CD14-positive monocyte (primary cell): ENCODE measurements at regions not wholly inside any gene's neighbourhood (a gene's known extent, or its start where the extent isn't known, plus 50 kb on each side); places are given as distances from the start of the nearest gene placed in this dataset.
"Not testable (repeated sequence)": the region's sequence is repeated elsewhere in the genome, so short reads cannot be mapped to it uniquely, and the experiment has no call there.

ENCODE experiments used
- DNase-seq, 3 donors: peaks; one replicate each; pipeline ENCODE4 v3.0.0-alpha.2; 2011 to 2022
- H2AFZ ChIP-seq: 2 replicates; pipeline ENCODE4 v1.6.0; 2012; ENCODE audit warnings: mild to moderate bottlenecking, low read depth, low read length, inconsistent platforms; ENCODE audit not compliant: insufficient read depth, poor library complexity, severe bottlenecking
- H3K27ac ChIP-seq, 2 donors: 1 replicate in 1 of 2; 2 replicates in 1 of 2; pipeline ENCODE4 v1.5.1; 2012 to 2013; ENCODE audit warnings: low read length in 2 of 2, control low read depth in 1 of 2, inconsistent platforms in 1 of 2, low read depth in 1 of 2, mild to moderate bottlenecking in 1 of 2
- H3K27me3 ChIP-seq, 2 donors: one replicate each; pipeline versions ENCODE4 v1.6.0 to v1.6.1; 2011 to 2013; ENCODE audit warnings: low read length in 2 of 2; ENCODE audit not compliant: control insufficient read depth in 2 of 2, insufficient read depth in 2 of 2
- H3K36me3 ChIP-seq, 2 donors: replicated peaks in 1 of 2; 1 replicate in 1 of 2; 2 replicates in 1 of 2; pipeline versions ENCODE4 v1.5.1 to v1.6.1; 2012 to 2013; ENCODE audit warnings: low read length in 2 of 2, control low read depth in 1 of 2, inconsistent platforms in 1 of 2, mild to moderate bottlenecking in 1 of 2; ENCODE audit not compliant: insufficient read depth in 2 of 2, control insufficient read depth in 1 of 2
- H3K4me1 ChIP-seq, 2 donors: 1 replicate in 1 of 2; 2 replicates in 1 of 2; pipeline versions ENCODE4 v1.5.1 to v1.6.1; 2012 to 2013; ENCODE audit warnings: low read length in 2 of 2, control low read depth in 1 of 2, inconsistent platforms in 1 of 2, mild to moderate bottlenecking in 1 of 2, moderate library complexity in 1 of 2; ENCODE audit not compliant: insufficient read depth in 2 of 2, control insufficient read depth in 1 of 2
- H3K4me2 ChIP-seq: replicated peaks from 2 replicates; pipeline ENCODE3; 2012; ENCODE audit warnings: low read length, moderate library complexity, mild to moderate bottlenecking; ENCODE audit not compliant: poor library complexity, severe bottlenecking; ENCODE audit errors: extremely low read depth
- H3K4me3 ChIP-seq, 3 experiments: fragments of 200-600 bp in 1 of 3; sonication (generic) in 1 of 3; replicated peaks in 1 of 3; 1 replicate in 2 of 3; 2 replicates in 1 of 3; pipeline ENCODE4 v1.5.1; 2011 to 2013; ENCODE audit warnings: low read length in 3 of 3, mild to moderate bottlenecking in 3 of 3, control low read depth in 2 of 3, low read depth in 2 of 3, inconsistent platforms in 1 of 3, moderate library complexity in 1 of 3
- H3K79me2 ChIP-seq: 2 replicates; pipeline ENCODE4 v1.6.0; 2012; ENCODE audit warnings: mild to moderate bottlenecking, control low read depth, inconsistent platforms, low read length, moderate library complexity; ENCODE audit not compliant: insufficient read depth
- H3K9ac ChIP-seq: 2 replicates; pipeline ENCODE4 v1.6.0; 2017; ENCODE audit warnings: low read length, mild to moderate bottlenecking; ENCODE audit not compliant: insufficient read depth, poor library complexity, severe bottlenecking
- H3K9me3 ChIP-seq, 2 donors: replicated peaks in 1 of 2; 1 replicate in 1 of 2; 2 replicates in 1 of 2; pipeline versions ENCODE4 v1.5.1 to v1.6.1; 2012 to 2013; ENCODE audit warnings: low read length in 2 of 2, control low read depth in 1 of 2; ENCODE audit not compliant: control insufficient read depth in 1 of 2, insufficient read depth in 1 of 2
- H4K20me1 ChIP-seq: 2 replicates; pipeline ENCODE4 v1.6.0; 2012; ENCODE audit warnings: mild to moderate bottlenecking, low read length, control low read depth, moderate library complexity; ENCODE audit not compliant: insufficient read depth
- H3K27ac Mint-ChIP-seq, 7 donors: one replicate each; pipeline ENCODE4 v1.8.0; 2020; ENCODE audit warnings: mild to moderate bottlenecking in 7 of 7, mixed read lengths in 7 of 7, moderate library complexity in 6 of 7, inconsistent platforms in 2 of 7
- H3K27me3 Mint-ChIP-seq, 3 donors: one replicate each; pipeline ENCODE4 v1.8.0; 2021 to 2022; ENCODE audit warnings: low read depth in 3 of 3, mild to moderate bottlenecking in 3 of 3, mixed read lengths in 3 of 3, moderate library complexity in 3 of 3, inconsistent platforms in 1 of 3
- H3K36me3 Mint-ChIP-seq, 2 donors: one replicate each; pipeline ENCODE4 v1.8.0; 2020; ENCODE audit warnings: mixed read lengths in 2 of 2, inconsistent platforms in 1 of 2, mild to moderate bottlenecking in 1 of 2
- H3K4me1 Mint-ChIP-seq: one replicate; pipeline ENCODE4 v1.8.0; 2020; ENCODE audit warnings: mild to moderate bottlenecking, mixed read lengths
- H3K4me3 Mint-ChIP-seq, 2 donors: one replicate each; pipeline ENCODE4 v1.8.0; 2020; ENCODE audit warnings: mild to moderate bottlenecking in 2 of 2, mixed read lengths in 2 of 2, moderate library complexity in 1 of 2
- H3K9me3 Mint-ChIP-seq, 7 donors: one replicate each; pipeline ENCODE4 v1.8.0; 2020 to 2022; ENCODE audit warnings: mixed read lengths in 7 of 7, mild to moderate bottlenecking in 6 of 7, moderate library complexity in 6 of 7, inconsistent platforms in 2 of 7
- WGBS: methylation state at CpG from one replicate; pipeline ENCODE4 v1.1.5; 2013; ENCODE audit warnings: missing lambda C conversion rate; ENCODE audit not compliant: insufficient coverage; 5-methylcytosine and 5-hydroxymethylcytosine counted together
- intact Hi-C, 2 donors: fragments of 100-400 bp; cut with micrococcal nuclease; formaldehyde crosslinking; loops; one replicate each; pipeline versions ENCODE4 v1.15.0 to v1.15.1; 2023

- DNase-seq, H3K4me1 Mint-ChIP-seq, H2AFZ ChIP-seq, H3K79me2 ChIP-seq, H4K20me1 ChIP-seq, H3K4me3 Mint-ChIP-seq, H3K36me3 ChIP-seq, H3K9ac ChIP-seq, H3K4me1 ChIP-seq, H3K9me3 Mint-ChIP-seq, H3K27ac ChIP-seq, H3K27ac Mint-ChIP-seq, intact Hi-C loops, H3K4me3 ChIP-seq, H3K4me2 ChIP-seq, H3K36me3 Mint-ChIP-seq, H3K27me3 ChIP-seq, H3K27me3 Mint-ChIP-seq, H3K9me3 ChIP-seq: not testable (repeated sequence)
- WGBS = no CpG with 5 or more reads among the region's 4 CpGs
Measured at GRCh38 chrY:3218134-3218533, 283.0 kb downstream of the ZFY start.

DNA sequence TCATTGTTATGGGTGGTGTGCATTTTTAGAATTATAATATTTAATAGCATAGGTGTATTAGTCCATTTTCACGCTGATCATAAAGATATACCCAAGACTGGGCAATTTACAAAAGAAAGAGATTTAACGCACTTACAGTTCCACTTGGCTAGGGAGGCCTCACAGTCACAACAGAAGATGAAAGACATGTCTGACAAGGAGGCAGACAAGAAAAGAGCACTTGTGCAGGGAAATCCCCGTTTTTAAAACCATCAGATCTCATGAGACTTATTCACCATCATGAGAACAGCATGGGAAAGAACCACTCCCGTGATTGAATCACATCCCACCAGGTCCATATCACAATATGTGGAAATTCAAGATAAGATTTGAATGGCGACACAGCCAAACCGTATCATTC lies 283.4 kb downstream of the ZFY start:
- H3K27me3 ChIP-seq, H3K4me2 ChIP-seq, H3K9me3 Mint-ChIP-seq, H3K4me1 Mint-ChIP-seq, H3K4me3 Mint-ChIP-seq, H4K20me1 ChIP-seq, H3K27me3 Mint-ChIP-seq, H3K9me3 ChIP-seq, intact Hi-C loops, H3K27ac ChIP-seq, H3K9ac ChIP-seq, DNase-seq, H3K36me3 Mint-ChIP-seq, H3K79me2 ChIP-seq, H3K4me1 ChIP-seq, H3K4me3 ChIP-seq, H3K36me3 ChIP-seq, H2AFZ ChIP-seq, H3K27ac Mint-ChIP-seq: not testable (repeated sequence)
- no CpG with 5 or more reads among the region's 6 CpGs for WGBS

DNA sequence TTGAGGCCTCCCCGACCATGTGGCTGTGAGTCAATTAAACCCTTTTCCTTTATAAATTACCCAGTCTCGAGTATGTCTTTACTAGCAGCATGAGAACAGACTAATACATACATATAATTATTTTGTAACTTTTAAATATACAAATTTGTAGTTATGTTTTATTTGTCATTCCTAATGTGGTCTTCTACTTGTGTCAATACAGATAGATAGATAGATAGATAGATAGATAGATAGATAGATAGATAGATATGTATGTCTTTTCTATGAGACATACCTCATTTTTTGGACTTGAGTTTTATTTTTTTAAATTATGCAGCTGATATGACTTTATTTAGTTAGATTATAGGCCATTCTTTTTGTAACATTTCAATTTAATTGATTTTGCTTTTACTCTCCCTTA lies 316.0 kb upstream of the TGIF2LY start:
- H3K36me3 ChIP-seq, H3K4me1 Mint-ChIP-seq, H3K27me3 Mint-ChIP-seq, H3K9ac ChIP-seq, H3K9me3 ChIP-seq, H3K27ac ChIP-seq, H3K79me2 ChIP-seq, H4K20me1 ChIP-seq, H3K27ac Mint-ChIP-seq, intact Hi-C loops, H3K27me3 ChIP-seq, H2AFZ ChIP-seq, H3K4me1 ChIP-seq, H3K4me3 ChIP-seq, H3K36me3 Mint-ChIP-seq, DNase-seq, H3K9me3 Mint-ChIP-seq, H3K4me2 ChIP-seq, H3K4me3 Mint-ChIP-seq: not testable (repeated sequence)
- WGBS = no CpG with 5 or more reads among the region's 2 CpGs

DNA sequence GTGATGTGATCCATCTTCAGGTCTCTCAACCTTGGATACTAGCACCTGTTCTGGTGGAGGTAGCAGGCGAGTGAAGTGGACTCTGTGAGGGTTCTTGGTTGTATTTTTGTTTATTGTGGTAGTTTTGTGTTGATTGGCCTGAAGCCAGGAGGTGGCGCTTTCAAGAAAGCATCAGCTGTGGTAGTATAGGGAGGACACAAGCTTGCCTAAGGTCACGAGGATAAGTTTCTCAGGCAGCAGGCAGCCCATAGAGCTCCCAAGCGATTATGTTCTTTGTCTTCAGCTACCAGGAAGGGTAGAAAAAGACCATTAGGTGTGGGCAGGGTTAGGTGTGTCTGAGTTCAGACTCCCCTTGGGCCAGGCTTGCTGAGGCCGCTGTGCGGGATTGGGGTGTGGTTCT lies 290.8 kb upstream of the TGIF2LY start:
- H3K79me2 ChIP-seq, H2AFZ ChIP-seq, H3K4me2 ChIP-seq, H3K27ac Mint-ChIP-seq, H3K9me3 ChIP-seq, H3K4me1 Mint-ChIP-seq, DNase-seq, H3K36me3 ChIP-seq, H3K27me3 Mint-ChIP-seq, H3K4me3 Mint-ChIP-seq, H3K4me3 ChIP-seq, H3K27me3 ChIP-seq, H3K27ac ChIP-seq, H3K4me1 ChIP-seq, H3K9me3 Mint-ChIP-seq, H3K36me3 Mint-ChIP-seq, H3K9ac ChIP-seq, intact Hi-C loops, H4K20me1 ChIP-seq: not testable (repeated sequence)
- no CpG with 5 or more reads among the region's 6 CpGs for WGBS

DNA sequence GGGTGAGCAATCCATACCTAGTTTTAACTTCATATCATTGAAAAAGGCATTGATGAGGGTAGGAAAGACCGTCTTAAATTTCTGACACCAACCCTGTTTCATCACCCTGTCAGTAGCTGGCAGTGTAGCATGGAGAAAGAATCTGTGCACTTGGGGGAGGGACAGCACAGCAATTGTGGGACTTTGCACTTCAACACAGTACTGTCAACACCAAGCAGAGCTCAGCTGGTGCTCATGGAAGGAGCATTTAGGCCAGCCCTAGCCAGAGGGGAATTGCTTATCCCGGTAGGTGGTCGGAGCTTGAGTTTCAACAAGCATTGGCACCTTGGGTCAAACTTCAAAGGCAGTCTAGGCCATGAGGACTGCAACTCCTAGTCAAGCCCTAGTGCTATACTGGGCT lies 281.6 kb upstream of the TGIF2LY start:
- H3K4me2 ChIP-seq, intact Hi-C loops, H3K27me3 ChIP-seq, DNase-seq, H3K9ac ChIP-seq, H3K4me1 Mint-ChIP-seq, H3K36me3 Mint-ChIP-seq, H3K27ac ChIP-seq, H3K4me3 ChIP-seq, H3K27me3 Mint-ChIP-seq, H2AFZ ChIP-seq, H3K79me2 ChIP-seq, H3K9me3 Mint-ChIP-seq, H4K20me1 ChIP-seq, H3K36me3 ChIP-seq, H3K9me3 ChIP-seq, H3K4me1 ChIP-seq, H3K4me3 Mint-ChIP-seq, H3K27ac Mint-ChIP-seq: not testable (repeated sequence)
- no CpG with 5 or more reads among the region's 3 CpGs for WGBS
